K562 (cell line): ENCODE measurements at regions not wholly inside any gene's neighbourhood (a gene's known extent, or its start where the extent isn't known, plus 50 kb on each side); places are given as distances from the start of the nearest gene placed in this dataset.

Experiments used
- ATAC-seq: fragments of 200-7000 bp; cut with Tn5 transposase; 3 replicates; pipeline ENCODE4 v1.9.1; 2020; ENCODE audit warnings: moderate library complexity
- BruUV-seq: library from RNA; stranded (reverse); fragments of 400-500 nt; replicated peaks from 2 replicates; lab custom pipeline; 2021; lab: Mats Ljungman, UMichigan
- CTCF ChIA-PET: fragments of 300-600 bp; formaldehyde crosslinking; extraction: SDS; loops from one replicate; lab custom pipeline; 2021; ENCODE audit warnings: low intra/inter-chr PET ratio; lab: Yijun Ruan, JAX
- POLR2A ChIA-PET: fragments of 300-600, 350-650 bp; sonication (Branson Sonifier 250); formaldehyde crosslinking; extraction: SDS; loops from one replicate; lab custom pipeline; 2021; ENCODE audit warnings: antibody characterized with exemption, inconsistent platforms; lab: Yijun Ruan, JAX
- DNase-seq, 4 experiments: peaks; one replicate each; pipeline versions ENCODE4 v3.0.0 to v3.0.0-alpha.2; 2011 to 2018; ENCODE audit warnings: low spot score in 3 of 4, mixed read lengths in 3 of 4; ENCODE audit errors: extremely low read depth in 1 of 4
- FAIRE-seq: peaks from 2 replicates; lab custom pipeline; 2011; peaks lifted over from hg19 to GRCh38; lab: Jason Lieb, UNC
- H2AFZ ChIP-seq: 2 replicates; pipeline ENCODE4 v1.6.0; 2011; ENCODE audit warnings: low read depth, low read length, control low read depth, inconsistent platforms
- H3K27ac ChIP-seq: fragments of 200-600 bp; 3 replicates; pipeline ENCODE4 v1.8.0; 2011; ENCODE audit warnings: low read depth, mild to moderate bottlenecking, control low read depth, inconsistent platforms, low read length, moderate library complexity, mixed read lengths; ENCODE audit errors: extremely low read depth
- H3K27me3 ChIP-seq, 2 experiments: fragments of 300-600 bp in 1 of 2; 2 replicates in 1 of 2; 3 replicates in 1 of 2; pipeline versions ENCODE4 v1.6.0 to v1.8.0; 2011; ENCODE audit warnings: inconsistent platforms in 2 of 2, low read length in 2 of 2, mild to moderate bottlenecking in 1 of 2, mixed read lengths in 1 of 2, moderate library complexity in 1 of 2; ENCODE audit not compliant: control insufficient read depth in 2 of 2, insufficient read depth in 2 of 2
- H3K36me3 ChIP-seq: fragments of 300-600 bp; 3 replicates; pipeline ENCODE4 v1.8.0; 2011; ENCODE audit warnings: mild to moderate bottlenecking, low read length, inconsistent platforms; ENCODE audit not compliant: control insufficient read depth, insufficient read depth
- H3K4me1 ChIP-seq, 2 experiments: fragments of 200-600 bp in 1 of 2; replicated peaks in 1 of 2; 2 replicates in 1 of 2; 3 replicates in 1 of 2; pipeline versions ENCODE4 v1.5.1 to v1.8.0; 2011; ENCODE audit warnings: inconsistent platforms in 2 of 2, low read length in 2 of 2, mild to moderate bottlenecking in 1 of 2, mixed read lengths in 1 of 2, moderate library complexity in 1 of 2; ENCODE audit not compliant: control insufficient read depth in 2 of 2, insufficient read depth in 2 of 2
- H3K4me2 ChIP-seq: 2 replicates; pipeline ENCODE4 v1.6.1; 2011; ENCODE audit warnings: low read length, control low read depth, inconsistent platforms, mixed read lengths; ENCODE audit not compliant: insufficient read depth
- H3K4me3 ChIP-seq: fragments of 200-600 bp; sonication (generic), shearing (Covaris generic); 2 replicates; pipeline ENCODE4 v1.5.1; 2016; ENCODE audit warnings: control low read depth, inconsistent platforms
- H3K79me2 ChIP-seq: fragments of 200-600 bp; 3 replicates; pipeline ENCODE4 v1.8.0; 2011; ENCODE audit warnings: low read length, inconsistent platforms; ENCODE audit not compliant: control insufficient read depth, insufficient read depth
- H3K9ac ChIP-seq, 2 experiments: 2 replicates each; pipeline versions ENCODE4 v1.6.0 to v1.6.1; 2011; ENCODE audit warnings: low read depth in 2 of 2, low read length in 2 of 2, control low read depth in 1 of 2, inconsistent platforms in 1 of 2, mild to moderate bottlenecking in 1 of 2, mixed read lengths in 1 of 2; ENCODE audit not compliant: insufficient read depth in 1 of 2
- H3K9me1 ChIP-seq: one replicate; pipeline ENCODE4 v1.6.0; 2011; ENCODE audit warnings: inconsistent platforms, mild to moderate bottlenecking, low read length, moderate library complexity; ENCODE audit not compliant: control insufficient read depth, insufficient read depth
- H3K9me3 ChIP-seq: replicated peaks from 2 replicates; pipeline ENCODE4 v1.5.1; 2011; ENCODE audit warnings: low read depth, low read length, inconsistent platforms; ENCODE audit not compliant: control insufficient read depth, insufficient read depth
- H4K20me1 ChIP-seq: replicated peaks from 2 replicates; pipeline ENCODE4 v1.6.1; 2011; ENCODE audit warnings: low read length, inconsistent platforms, mixed read lengths; ENCODE audit not compliant: control insufficient read depth, insufficient read depth
- ARHGAP35 ChIP-seq: fragments of 450-650 bp; IDR thresholded peaks from 2 replicates; pipeline ENCODE4 v1.6.1; 2018; ENCODE audit not compliant: partially characterized antibody
- CBX5 ChIP-seq: IDR thresholded peaks from 2 replicates; pipeline ENCODE4 v1.6.1; 2014; ENCODE audit warnings: low read depth, borderline replicate concordance
- CTCF ChIP-seq, 3 experiments: IDR thresholded peaks in 2 of 3; conservative IDR thresholded peaks in 1 of 3; 2 replicates each; pipeline ENCODE4 v1.5.1; 2011 to 2012; ENCODE audit warnings: low read length in 3 of 3, mild to moderate bottlenecking in 3 of 3, control low read depth in 2 of 3, improper control_type of control experiment in 1 of 3, inconsistent platforms in 1 of 3, low read depth in 1 of 3, mixed read lengths in 1 of 3, moderate library complexity in 1 of 3; ENCODE audit not compliant: insufficient read depth in 2 of 3
- HOXB6 ChIP-seq: fragments of 250-450 bp; sonication (Bioruptor Pico); IDR thresholded peaks from 2 replicates; pipeline ENCODE4 v1.5.1; 2022; ENCODE audit warnings: mild to moderate bottlenecking, borderline replicate concordance
- TRIM28 ChIP-seq: fragments of 450-650 bp; IDR thresholded peaks from 2 replicates; pipeline ENCODE4 v1.6.1; 2017
- ZFP36 ChIP-seq: fragments of 150-350 bp; IDR thresholded peaks from 2 replicates; pipeline ENCODE4 v1.6.1; 2018; ENCODE audit warnings: low read length, low read depth; ENCODE audit not compliant: partially characterized antibody
- WGBS: fragments of 100-300 bp; shearing (Covaris generic); methylation state at CpG from one replicate; pipeline ENCODE4 v1.1.6; 2016; ENCODE audit warnings: low coverage, mixed read lengths; ENCODE audit not compliant: insufficient coverage; ENCODE audit errors: missing lambda C conversion rate; 5-methylcytosine and 5-hydroxymethylcytosine counted together
- in situ Hi-C: fragments of 300-500 bp; cut with MboI; formaldehyde crosslinking; loops from 4 replicates; pipeline ENCODE4 v1.15.0; 2018; ENCODE audit warnings: inconsistent platforms, mixed read lengths
- intact Hi-C: fragments of 100-400 bp; cut with micrococcal nuclease; formaldehyde crosslinking; loops from 2 replicates; pipeline ENCODE4 v1.14.2; 2022

GRCh38 chr2:17083902-17084301 lies 418.3 kb upstream of the CYRIA start:
- no peaks in the 10 kb centered on the region for H3K9me1 ChIP-seq
- no peak overlapping the region for H3K27ac ChIP-seq
- POLR2A ChIA-PET, result interaction anchor here (0.6 to 1.0 kb wide), 2 partner anchors 15 to 1263 kb away, joined by 3 read pairs; no protein-coding TSS in a partner anchor
- no peaks in the 10 kb centered on the region for H3K4me1 ChIP-seq
- H2AFZ ChIP-seq, result no peak overlapping the region
- no peaks in the 10 kb centered on the region; the same call in 1 of the 2 replicates for H3K9me3 ChIP-seq
- 0% methylated on average over 1 of the region's 1 CpG for WGBS
- H3K27me3 ChIP-seq, result no peaks in the 10 kb centered on the region
- TF ChIP-seq HOXB6 (CRISPR knock-in tag), result no peak
- TF ChIP-seq ARHGAP35, result no peak
- no peak overlapping the region for H3K9ac ChIP-seq
- H3K4me3 ChIP-seq, result no peak overlapping the region
- no peaks in the 10 kb centered on the region for H4K20me1 ChIP-seq
- intact Hi-C loops (no loop called here), in situ Hi-C loops (no loop called here)
- H3K36me3 ChIP-seq, result no peaks in the 10 kb centered on the region
- DNase-seq (no peak), ATAC-seq (no peak), FAIRE-seq (no peak)
- no peak overlapping the region for H3K4me2 ChIP-seq
- CTCF ChIA-PET, result no interaction called here
- no TSS peak for BruUV-seq
- no peaks in the 10 kb centered on the region for H3K79me2 ChIP-seq

GRCh38 chr2:17079262-17079661 lies 413.6 kb upstream of the CYRIA start:
- Histone ChIP-seq H3K9ac (no peak overlapping the region), H3K27me3 (no peaks in the 10 kb centered on the region), H3K79me2 (no peaks in the 10 kb centered on the region), H4K20me1 (no peaks in the 10 kb centered on the region), H2AFZ (no peak overlapping the region), H3K36me3 (no peaks in the 10 kb centered on the region), H3K27ac (no peak overlapping the region), H3K4me3 (no peak overlapping the region), H3K4me2 (no peak overlapping the region), H3K9me1 (no peaks in the 10 kb centered on the region)
- no TSS peak for BruUV-seq
- DNase-seq (no peak), ATAC-seq (no peak), FAIRE-seq (no peak)
- ChIA-PET POLR2A (no interaction called here), CTCF (no interaction called here)
- in situ Hi-C loops, result no loop called here
- intact Hi-C loops, result no loop called here
- TF ChIP-seq CBX5, result 0 out of 2 replicates have a peak, but pooled peaks have one; percentile 13
- no peak for TF ChIP-seq CTCF (IDR thresholded peaks at IDR 0.05 in 2 of 3, conservative IDR thresholded peaks at IDR 0.05 in 1 of 3; ENCODE audit: insufficient read depth in 2 of 3, low read depth in 1 of 3, low read length in 3 of 3)
- peak; percentile 67 for TF ChIP-seq ZFP36
- 0 out of 2 replicates have a peak, but pooled peaks have one; percentile 31 for TF ChIP-seq TRIM28
- TF ChIP-seq, all 486 proteins: peak for 3
- Histone ChIP-seq H3K4me1 (no peaks in the 10 kb centered on the region), H3K9me3 (no peaks in the 10 kb centered on the region; the same call in 1 of the 2 replicates)
